Smooth muscle cell (in vitro differentiated cells): ENCODE measurements at regions not wholly inside any gene's neighbourhood (a gene's known extent, or its start where the extent isn't known, plus 50 kb on each side); places are given as distances from the start of the nearest gene placed in this dataset.

Experiments used
- DNase-seq: peaks from one replicate; lab custom pipeline; 2025; ENCODE audit not compliant: unreplicated experiment; lab: John Stamatoyannopoulos, UW
- H2AFZ ChIP-seq: fragments of 200-600 bp; sonication (generic); 2 replicates; pipeline ENCODE4 v1.6.0; 2016; ENCODE audit warnings: antibody characterized with exemption, low read depth, mild to moderate bottlenecking
- H3F3A ChIP-seq: fragments of 200-600 bp; sonication (generic); 2 replicates; pipeline ENCODE4 v1.6.0; 2017; ENCODE audit warnings: antibody characterized with exemption, low read depth
- H3K27ac ChIP-seq: fragments of 200-600 bp; sonication (generic); 2 replicates; pipeline ENCODE4 v1.5.1; 2016; ENCODE audit warnings: low read depth, mild to moderate bottlenecking
- H3K27me3 ChIP-seq: fragments of 200-600 bp; sonication (generic); 2 replicates; pipeline ENCODE4 v1.6.1; 2016; ENCODE audit warnings: low read depth, mild to moderate bottlenecking
- H3K36me3 ChIP-seq: fragments of 200-600 bp; sonication (generic); 2 replicates; pipeline ENCODE4 v1.5.1; 2016; ENCODE audit warnings: low read depth
- H3K4me1 ChIP-seq: fragments of 200-600 bp; sonication (generic); 2 replicates; pipeline ENCODE4 v1.5.1; 2016; ENCODE audit warnings: low read depth
- H3K4me2 ChIP-seq: fragments of 200-600 bp; sonication (generic); 2 replicates; pipeline ENCODE4 v1.6.0; 2016; ENCODE audit warnings: mild to moderate bottlenecking
- H3K4me3 ChIP-seq: fragments of 200-600 bp; sonication (generic); 2 replicates; pipeline ENCODE4 v1.5.1; 2016; ENCODE audit warnings: mild to moderate bottlenecking
- H3K79me2 ChIP-seq: fragments of 200-600 bp; sonication (generic); 2 replicates; pipeline ENCODE4 v1.6.0; 2016; ENCODE audit warnings: low read depth, mild to moderate bottlenecking
- H3K9ac ChIP-seq: fragments of 200-600 bp; sonication (generic); 2 replicates; pipeline ENCODE4 v1.6.0; 2016; ENCODE audit warnings: low read depth
- H3K9me3 ChIP-seq: fragments of 200-600 bp; sonication (generic); replicated peaks from 2 replicates; pipeline ENCODE4 v1.5.1; 2016; ENCODE audit warnings: low read depth
- H4K20me1 ChIP-seq: fragments of 200-600 bp; sonication (generic); 2 replicates; pipeline ENCODE4 v1.6.0; 2016; ENCODE audit warnings: low read depth
- CTCF ChIP-seq: fragments of 200-600 bp; sonication (generic); IDR thresholded peaks from 2 replicates; pipeline ENCODE4 v1.5.1; 2017; ENCODE audit warnings: borderline replicate concordance, mild to moderate bottlenecking, antibody characterized with exemption; ENCODE audit not compliant: insufficient read depth, poor library complexity, severe bottlenecking
- WGBS: methylation state at CpG from one replicate; pipeline ENCODE4 v1.1.7; 2016; ENCODE audit warnings: low lambda C conversion rate; 5-methylcytosine and 5-hydroxymethylcytosine counted together

GRCh38 chr5:64015824-64016223 is 53.6 kb upstream of the HTR1A start:
- H2AFZ ChIP-seq, result no peak overlapping the region
- H3K27me3 ChIP-seq, result no peaks in the 10 kb centered on the region
- H4K20me1 ChIP-seq, result no peaks in the 10 kb centered on the region
- no peak overlapping the region for H3K4me3 ChIP-seq
- H3K79me2 ChIP-seq, result no peaks in the 10 kb centered on the region
- no peak overlapping the region for H3K27ac ChIP-seq
- no peaks in the 10 kb centered on the region for H3K4me1 ChIP-seq
- no peaks in the 10 kb centered on the region for H3K9me3 ChIP-seq
- no peak for TF ChIP-seq CTCF
- 100% methylated on average over 1 of the region's 1 CpG for WGBS
- no peaks in the 10 kb centered on the region for H3F3A ChIP-seq
- no peak overlapping the region for H3K4me2 ChIP-seq
- no peaks in the 10 kb centered on the region for H3K36me3 ChIP-seq
- DNase-seq, result no peak
- H3K9ac ChIP-seq, result no peak overlapping the region
